ENCODE measurements at regions not wholly inside any gene's neighbourhood (a gene's known extent, or its start where the extent isn't known, plus 50 kb on each side); places are given as distances from the start of the nearest gene placed in this dataset.

GRCh38 chr12:46667551-46667950 is 158.2 kb downstream of the SLC38A4 start:
- no peaks in the 10 kb centered on the region for H3K79me2 ChIP-seq (ENCODE audit: control insufficient read depth in 1 of 2, insufficient read depth in 2 of 2, low read length in 2 of 2)
- no peak overlapping the region for H3K27ac ChIP-seq (ENCODE audit: low read depth, low read length)
- no peak for FAIRE-seq
- H2AK5ac ChIP-seq (ENCODE audit: low read depth, low read length), result no peak overlapping the region
- no peak for DNase-seq (ENCODE audit: low read depth in 1 of 2, low spot score in 2 of 2)
- no peak overlapping the region for H2BK120ac ChIP-seq (replicated peaks; ENCODE audit: low read depth, low read length)
- H3K27me3 ChIP-seq (replicated peaks in 1 of 4; ENCODE audit: control insufficient read depth in 3 of 4, extremely low read depth in 1 of 4, insufficient read depth in 3 of 4, low read length in 3 of 4), result no peaks in the 10 kb centered on the region
- no peaks in the 10 kb centered on the region for H3K23me2 ChIP-seq (ENCODE audit: low read depth, low read length)
- H4K91ac ChIP-seq (replicated peaks; ENCODE audit: insufficient read length, low read length), result no peak overlapping the region
- H2BK15ac ChIP-seq (ENCODE audit: low read length), result no peak overlapping the region
- H2AFZ ChIP-seq (ENCODE audit: low read length), result no peak overlapping the region
- H3K23ac ChIP-seq (ENCODE audit: insufficient read length), result no peak overlapping the region
- H3K56ac ChIP-seq (replicated peaks; ENCODE audit: insufficient read length, low read depth, low read length), result no peak overlapping the region
- no peak overlapping the region for H4K5ac ChIP-seq (ENCODE audit: insufficient read length, low read depth, low read length)
- no peak overlapping the region for H3K4ac ChIP-seq (replicated peaks; ENCODE audit: insufficient read length, low read depth, low read length)
- ChIA-PET POLR2A (ENCODE audit: partially characterized antibody) (no interaction called here), CTCF (ENCODE audit: partially characterized antibody) (interaction anchor here (2.3 kb wide), 1 partner anchor 9 kb away, joined by 16 read pairs; no protein-coding TSS in a partner anchor)
- H3K79me1 ChIP-seq (ENCODE audit: low read depth, low read length), result no peaks in the 10 kb centered on the region
- no peak overlapping the region for H3K9ac ChIP-seq (replicated peaks in 1 of 4; ENCODE audit: extremely low read depth in 1 of 4, low read depth in 3 of 4, low read length in 3 of 4)
- H3K4me1 ChIP-seq (replicated peaks in 1 of 4; ENCODE audit: control insufficient read depth in 3 of 4, insufficient read depth in 4 of 4, low read length in 3 of 4), result peaks cover 0 to 10% (median 1%) of the 10 kb centered on the region in 4 experiments; a peak in 3 of 7 replicates
- H2BK20ac ChIP-seq (ENCODE audit: low read length), result no peak overlapping the region
- TF ChIP-seq CHD2 (IDR thresholded peaks at IDR 0.05; ENCODE audit: low read length), result no peak
- no peaks in the 10 kb centered on the region for H3K36me3 ChIP-seq (ENCODE audit: control insufficient read depth in 2 of 4, insufficient read depth in 4 of 4, low read length in 3 of 4)
- H2BK5ac ChIP-seq (ENCODE audit: low read depth, low read length), result no peak overlapping the region
- H3K18ac ChIP-seq (ENCODE audit: extremely low read depth, low read length), result no peak overlapping the region
- H3K4me3 ChIP-seq (ENCODE audit: extremely low read depth in 1 of 4, insufficient read depth in 2 of 4, low read depth in 3 of 4, low read length in 4 of 4), result no peak overlapping the region
- peaks cover 0 to 28% of the 10 kb centered on the region in 2 experiments; a peak in 2 of 4 replicates for H3K9me3 ChIP-seq (ENCODE audit: insufficient read depth in 2 of 2, low read depth in 1 of 2, low read length in 1 of 2)
- H4K20me1 ChIP-seq (replicated peaks in 1 of 2; ENCODE audit: control insufficient read depth in 1 of 2, insufficient read depth in 2 of 2, low read length in 2 of 2), result no peaks in the 10 kb centered on the region
- no peak overlapping the region for H4K8ac ChIP-seq (ENCODE audit: extremely low read depth, insufficient read depth, low read length)
- no peak overlapping the region for H3K4me2 ChIP-seq (ENCODE audit: insufficient read depth in 1 of 2, low read depth in 2 of 2, low read length in 2 of 2)
- H2BK12ac ChIP-seq (ENCODE audit: low read depth, low read length), result no peak overlapping the region
- H3K14ac ChIP-seq (ENCODE audit: insufficient read length), result no peak overlapping the region
